ENCODE measurements at regions not wholly inside any gene's neighbourhood (a gene's known extent, or its start where the extent isn't known, plus 50 kb on each side); places are given as distances from the start of the nearest gene placed in this dataset.
A peak's percentile ranks its signal among the peaks of the same experiment; 100 is the strongest.

DNA sequence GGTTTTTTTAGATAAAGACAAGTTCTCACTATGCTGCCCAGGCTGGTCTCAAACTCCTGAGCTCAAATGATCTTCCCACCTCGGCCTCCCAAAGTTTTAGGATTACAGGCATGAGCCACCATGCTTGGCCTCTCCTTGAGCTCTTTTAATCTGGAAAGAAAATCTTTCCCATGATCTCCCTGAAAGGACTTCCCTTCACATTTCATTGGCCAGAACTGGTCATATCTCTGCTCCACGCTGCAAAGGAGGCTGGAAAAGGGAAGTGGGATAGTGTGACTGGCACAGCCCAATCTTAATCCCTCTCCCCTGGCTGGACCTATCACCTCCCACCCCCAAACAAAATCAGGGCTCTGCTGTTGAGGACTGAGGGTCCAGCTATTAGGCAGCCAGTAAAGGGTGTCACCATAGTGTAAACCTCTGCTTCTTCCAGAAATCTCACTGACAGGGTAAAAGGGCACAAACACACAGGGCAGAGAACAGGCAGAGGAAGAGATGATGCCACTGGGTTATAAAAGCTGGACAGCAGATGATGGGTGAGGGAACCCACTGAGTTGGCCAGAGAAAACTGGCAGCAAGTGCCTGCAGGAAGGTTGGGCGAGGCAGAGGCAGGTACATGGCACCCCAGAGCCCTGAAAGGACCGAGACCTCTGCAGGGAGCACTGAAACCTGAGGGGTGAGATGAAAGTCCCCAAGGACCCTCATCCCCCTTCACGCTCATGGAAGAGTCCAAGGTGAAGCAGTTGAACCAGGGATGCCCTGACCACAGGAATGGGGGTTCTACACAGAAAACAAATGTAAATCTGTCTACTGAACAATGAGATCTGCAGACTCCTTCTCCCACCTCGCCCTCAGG, 83.1 kb upstream of the PTPN1 start:
- H3K27me3 ChIP-seq, result no peaks in the 10 kb centered on the region
- no peaks in the 10 kb centered on the region for H3K36me3 ChIP-seq
- in situ Hi-C loops (cut with MboI; ENCODE audit: low pct_ligation_motif_present in 1 of 4, low pct_unique_long_range_greater_than_20kb in 1 of 4, low sequenced_read_pairs in 3 of 4) (no loop called here), intact Hi-C loops (cut with DNase I; ENCODE audit: low total_unique reads) (no loop called here)
- H3K9me3 ChIP-seq, result no peaks in the 10 kb centered on the region
- TF ChIP-seq EP300 (IDR thresholded peaks at IDR 0.05; ENCODE audit: low read depth), result no peak
- TF ChIP-seq, protein P1, sequence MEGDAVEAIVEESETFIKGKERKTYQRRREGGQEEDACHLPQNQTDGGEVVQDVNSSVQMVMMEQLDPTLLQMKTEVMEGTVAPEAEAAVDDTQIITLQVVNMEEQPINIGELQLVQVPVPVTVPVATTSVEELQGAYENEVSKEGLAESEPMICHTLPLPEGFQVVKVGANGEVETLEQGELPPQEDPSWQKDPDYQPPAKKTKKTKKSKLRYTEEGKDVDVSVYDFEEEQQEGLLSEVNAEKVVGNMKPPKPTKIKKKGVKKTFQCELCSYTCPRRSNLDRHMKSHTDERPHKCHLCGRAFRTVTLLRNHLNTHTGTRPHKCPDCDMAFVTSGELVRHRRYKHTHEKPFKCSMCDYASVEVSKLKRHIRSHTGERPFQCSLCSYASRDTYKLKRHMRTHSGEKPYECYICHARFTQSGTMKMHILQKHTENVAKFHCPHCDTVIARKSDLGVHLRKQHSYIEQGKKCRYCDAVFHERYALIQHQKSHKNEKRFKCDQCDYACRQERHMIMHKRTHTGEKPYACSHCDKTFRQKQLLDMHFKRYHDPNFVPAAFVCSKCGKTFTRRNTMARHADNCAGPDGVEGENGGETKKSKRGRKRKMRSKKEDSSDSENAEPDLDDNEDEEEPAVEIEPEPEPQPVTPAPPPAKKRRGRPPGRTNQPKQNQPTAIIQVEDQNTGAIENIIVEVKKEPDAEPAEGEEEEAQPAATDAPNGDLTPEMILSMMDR (IDR thresholded peaks at IDR 0.05), result no peak
- no peak for TF ChIP-seq POLR2AphosphoS5 (IDR thresholded peaks at IDR 0.05)
- no peak for TF ChIP-seq POLR2A (IDR thresholded peaks at IDR 0.05)
- DNase-seq, result no peak
- H3K4me3 ChIP-seq, result no peak overlapping the region
- peaks cover 20 to 46% (median 23%) of the 10 kb centered on the region in 4 donors for H3K4me1 ChIP-seq
- WGBS, 2 donors (ENCODE audit: low coverage in 1 of 2), result 57 to 69% methylated on average over 1 to 6 of the region's 6 CpGs
- peak overlapping the region in 1 of 4 donors; percentile 14 for H3K27ac ChIP-seq

GRCh38 chr20:50427719-50428083, 82.5 kb upstream of the PTPN1 start:
- H3K9me3 ChIP-seq, result no peaks in the 10 kb centered on the region
- in situ Hi-C loops (cut with MboI; ENCODE audit: low pct_ligation_motif_present in 1 of 4, low pct_unique_long_range_greater_than_20kb in 1 of 4, low sequenced_read_pairs in 3 of 4), result no loop called here
- DNase-seq, result no peak
- H3K27ac ChIP-seq, result peak overlapping the region in 1 of 4 donors; percentile 14
- intact Hi-C loops (cut with DNase I; ENCODE audit: low total_unique reads), result no loop called here
- H3K36me3 ChIP-seq, result no peaks in the 10 kb centered on the region
- peaks cover 16 to 40% (median 19%) of the 10 kb centered on the region in 4 donors for H3K4me1 ChIP-seq
- WGBS, 2 donors (ENCODE audit: low coverage in 1 of 2), result 43 to 54% methylated on average over 2 to 5 of the region's 5 CpGs
- H3K4me3 ChIP-seq, result no peak overlapping the region
- no peaks in the 10 kb centered on the region for H3K27me3 ChIP-seq
- no peak for TF ChIP-seq EP300 (IDR thresholded peaks at IDR 0.05; ENCODE audit: low read depth)
- TF ChIP-seq, protein P1 (IDR thresholded peaks at IDR 0.05), result no peak
- TF ChIP-seq POLR2AphosphoS5 (IDR thresholded peaks at IDR 0.05), result no peak
- no peak for TF ChIP-seq POLR2A (IDR thresholded peaks at IDR 0.05)

- Histone ChIP-seq H3K9me3 (no peaks in the 10 kb centered on the region), H3K27me3 (no peaks in the 10 kb centered on the region), H3K36me3 (no peaks in the 10 kb centered on the region), H3K4me1 (peaks cover 11 to 34% (median 15%) of the 10 kb centered on the region in 4 donors), H3K27ac (no peak overlapping the region), H3K4me3 (no peak overlapping the region)
- 91 to 93% methylated on average over 3 to 6 of the region's 6 CpGs for WGBS, 2 donors (ENCODE audit: low coverage in 1 of 2)
- DNase-seq, result no peak
- intact Hi-C loops (cut with DNase I; ENCODE audit: low total_unique reads), result no loop called here
- in situ Hi-C loops (cut with MboI; ENCODE audit: low pct_ligation_motif_present in 1 of 4, low pct_unique_long_range_greater_than_20kb in 1 of 4, low sequenced_read_pairs in 3 of 4), result no loop called here
- TF ChIP-seq POLR2A (IDR thresholded peaks at IDR 0.05), result no peak
Observed at GRCh38 chr20:50428097-50428828, 81.9 kb upstream of the PTPN1 start.

GRCh38 chr20:50429412-50429811, 80.8 kb upstream of the PTPN1 start:
- Histone ChIP-seq H3K27ac (no peak overlapping the region), H3K36me3 (no peaks in the 10 kb centered on the region), H3K4me3 (no peak overlapping the region), H3K9me3 (no peaks in the 10 kb centered on the region), H3K4me1 (peaks cover 0 to 23% (median 8%) of the 10 kb centered on the region in 4 donors), H3K27me3 (no peaks in the 10 kb centered on the region)
- TF ChIP-seq EP300 (IDR thresholded peaks at IDR 0.05; ENCODE audit: low read depth) (no peak), POLR2AphosphoS5 (IDR thresholded peaks at IDR 0.05) (no peak), POLR2A (IDR thresholded peaks at IDR 0.05) (no peak)
- TF ChIP-seq, protein P1 (IDR thresholded peaks at IDR 0.05), result no peak
- intact Hi-C loops (cut with DNase I; ENCODE audit: low total_unique reads) (no loop called here), in situ Hi-C loops (cut with MboI; ENCODE audit: low pct_ligation_motif_present in 1 of 4, low pct_unique_long_range_greater_than_20kb in 1 of 4, low sequenced_read_pairs in 3 of 4) (no loop called here)
- 72 to 79% methylated on average over 2 to 5 of the region's 5 CpGs for WGBS, 2 donors (ENCODE audit: low coverage in 1 of 2)
- no peak for DNase-seq
